Mesothelial cell of epicardium (in vitro differentiated cells): ENCODE measurements at regions not wholly inside any gene's neighbourhood (a gene's known extent, or its start where the extent isn't known, plus 50 kb on each side); places are given as distances from the start of the nearest gene placed in this dataset.

Experiments used
- DNase-seq, 2 experiments: peaks; one replicate each; pipeline ENCODE4 v3.0.0; 2021; ENCODE audit warnings: low spot score in 2 of 2; ENCODE audit not compliant: unreplicated experiment in 2 of 2
- H3K27ac Mint-ChIP-seq: 2 replicates; pipeline ENCODE4 v1.8.0; 2021; ENCODE audit warnings: mixed read lengths
- H3K27me3 Mint-ChIP-seq: 2 replicates; pipeline ENCODE4 v1.8.0; 2021; ENCODE audit warnings: low read depth, mixed read lengths
- H3K36me3 Mint-ChIP-seq: 2 replicates; pipeline ENCODE4 v1.8.0; 2021; ENCODE audit warnings: mixed read lengths
- H3K4me1 Mint-ChIP-seq: 2 replicates; pipeline ENCODE4 v1.8.0; 2021; ENCODE audit warnings: mixed read lengths
- H3K4me3 Mint-ChIP-seq: 2 replicates; pipeline ENCODE4 v1.8.0; 2021; ENCODE audit warnings: mild to moderate bottlenecking, moderate library complexity, mixed read lengths
- H3K9me3 Mint-ChIP-seq: 2 replicates; pipeline ENCODE4 v1.8.0; 2021; ENCODE audit warnings: mixed read lengths
- CTCF ChIP-seq: fragments of 200-600 bp; sonication (generic); IDR thresholded peaks from one replicate; pipeline ENCODE4 v1.5.0; 2021; ENCODE audit warnings: antibody characterized with exemption; ENCODE audit not compliant: unreplicated experiment

- Mint-ChIP-seq H3K9me3 (peaks cover 8% of the 10 kb centered on the region), H3K27me3 (peaks cover 3% of the 10 kb centered on the region), H3K36me3 (no peaks in the 10 kb centered on the region), H3K4me3 (no peak overlapping the region), H3K4me1 (no peaks in the 10 kb centered on the region), H3K27ac (no peak overlapping the region)
- DNase-seq: no peak
- no peak for TF ChIP-seq CTCF
Observed at GRCh38 chr5:3004361-3005080, 253.0 kb upstream of the IRX2 start.

GRCh38 chr5:3002230-3002629 lies 250.8 kb upstream of the IRX2 start:
- no peak for DNase-seq
- Mint-ChIP-seq H3K27me3 (peaks cover 3% of the 10 kb centered on the region), H3K4me3 (no peak overlapping the region), H3K27ac (no peak overlapping the region), H3K36me3 (no peaks in the 10 kb centered on the region), H3K9me3 (peaks cover 8% of the 10 kb centered on the region), H3K4me1 (peaks cover 8% of the 10 kb centered on the region)
- TF ChIP-seq CTCF: no peak

GRCh38 chr5:3000631-3001030 lies 249.2 kb upstream of the IRX2 start:
- no peak for TF ChIP-seq CTCF
- no peak for DNase-seq
- H3K27ac Mint-ChIP-seq: no peak overlapping the region
- peaks cover 8% of the 10 kb centered on the region for H3K9me3 Mint-ChIP-seq
- H3K4me3 Mint-ChIP-seq: no peak overlapping the region
- peaks cover 8% of the 10 kb centered on the region for H3K4me1 Mint-ChIP-seq
- H3K27me3 Mint-ChIP-seq: peaks cover 5% of the 10 kb centered on the region
- H3K36me3 Mint-ChIP-seq: no peaks in the 10 kb centered on the region

- H3K27me3 Mint-ChIP-seq: peaks cover 5% of the 10 kb centered on the region
- no peak for TF ChIP-seq CTCF
- H3K36me3 Mint-ChIP-seq: no peaks in the 10 kb centered on the region
- no peak overlapping the region for H3K4me3 Mint-ChIP-seq
- no peak overlapping the region for H3K27ac Mint-ChIP-seq
- peaks cover 8% of the 10 kb centered on the region for H3K4me1 Mint-ChIP-seq
- DNase-seq: no peak
- peaks cover 8% of the 10 kb centered on the region for H3K9me3 Mint-ChIP-seq
Observed at GRCh38 chr5:2999926-3000325, 248.4 kb upstream of the IRX2 start.

- Mint-ChIP-seq H3K4me1 (peaks cover 8% of the 10 kb centered on the region), H3K4me3 (no peak overlapping the region)
Observed at GRCh38 chr5:2998106-2998505, 246.6 kb upstream of the IRX2 start.

More at GRCh38 chr5:2998106-2998505, 246.6 kb upstream of the IRX2 start:
- TF ChIP-seq CTCF: no peak
- no peak overlapping the region for H3K27ac Mint-ChIP-seq
- peaks cover 2% of the 10 kb centered on the region for H3K27me3 Mint-ChIP-seq
- DNase-seq: no peak
- peaks cover 8% of the 10 kb centered on the region for H3K9me3 Mint-ChIP-seq
- no peaks in the 10 kb centered on the region for H3K36me3 Mint-ChIP-seq
